GM21619 (cell line): ENCODE measurements at regions not wholly inside any gene's neighbourhood (a gene's known extent, or its start where the extent isn't known, plus 50 kb on each side); places are given as distances from the start of the nearest gene placed in this dataset.

Source experiments
- ATAC-seq: cut with Tn5 transposase; IDR thresholded peaks from one replicate; pipeline ENCODE4 v1.9.1; 2021; ENCODE audit not compliant: unreplicated experiment

DNA sequence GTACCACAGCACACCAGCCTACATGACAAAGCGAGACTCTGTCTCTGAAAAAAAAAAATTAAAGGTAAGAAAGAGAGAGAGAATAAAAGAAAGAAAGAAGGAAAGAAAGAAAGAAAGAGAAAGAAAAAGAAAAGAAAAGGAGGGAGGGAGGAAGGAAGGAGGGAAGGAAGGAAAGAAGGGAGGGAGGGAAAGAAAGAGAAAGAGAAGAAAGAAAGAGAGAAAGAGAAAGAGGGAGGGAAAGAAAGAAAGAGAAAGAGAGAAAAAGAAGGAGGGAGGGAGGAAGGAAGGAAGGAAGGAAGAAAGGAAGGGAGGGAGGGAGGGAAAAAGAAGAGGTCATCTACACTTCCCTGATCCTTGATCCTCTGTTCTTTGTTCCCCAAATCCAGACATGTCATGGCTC is 104.8 kb upstream of the GJB5 start:
- ATAC-seq = no peak

DNA sequence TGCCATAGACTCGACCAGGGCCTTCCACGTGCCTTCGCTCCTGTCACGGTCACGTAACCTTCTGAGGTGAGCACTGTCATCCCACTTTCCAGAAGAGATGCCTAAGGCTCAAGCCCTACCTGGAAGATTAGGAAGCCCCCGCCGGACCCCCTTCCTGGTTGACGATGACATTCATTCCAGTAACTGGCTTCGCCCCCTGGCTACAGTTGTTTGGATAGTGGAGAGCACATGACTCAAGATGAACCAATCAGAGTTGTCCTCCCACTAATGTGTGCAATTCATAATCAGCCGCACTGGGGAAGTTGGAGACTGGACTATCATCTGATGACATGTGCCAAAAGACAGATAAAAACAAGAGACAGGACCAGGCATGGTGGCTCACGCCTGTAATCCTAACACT is 104.0 kb upstream of the GJB5 start:
- ATAC-seq = no peak

DNA sequence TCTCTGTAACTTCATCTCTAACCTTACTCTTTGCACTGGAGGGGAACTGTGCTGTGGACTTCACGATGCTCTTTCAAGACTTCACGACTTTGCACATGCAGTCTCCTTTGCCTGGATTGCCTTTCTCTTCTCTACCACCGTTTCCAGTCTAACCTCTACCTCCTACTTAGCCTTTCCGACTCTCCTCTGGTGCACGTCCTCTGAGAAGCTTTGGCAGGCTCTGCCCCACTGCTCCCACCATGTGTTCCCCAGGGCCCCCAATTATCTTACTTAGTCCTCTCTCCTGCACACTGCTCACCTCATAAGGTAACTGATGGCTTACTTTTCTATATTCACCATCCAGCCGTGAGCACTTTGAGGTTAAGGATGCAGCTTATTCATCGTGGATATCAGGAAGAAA is 101.7 kb upstream of the GJB5 start:
- ATAC-seq = no peak

DNA sequence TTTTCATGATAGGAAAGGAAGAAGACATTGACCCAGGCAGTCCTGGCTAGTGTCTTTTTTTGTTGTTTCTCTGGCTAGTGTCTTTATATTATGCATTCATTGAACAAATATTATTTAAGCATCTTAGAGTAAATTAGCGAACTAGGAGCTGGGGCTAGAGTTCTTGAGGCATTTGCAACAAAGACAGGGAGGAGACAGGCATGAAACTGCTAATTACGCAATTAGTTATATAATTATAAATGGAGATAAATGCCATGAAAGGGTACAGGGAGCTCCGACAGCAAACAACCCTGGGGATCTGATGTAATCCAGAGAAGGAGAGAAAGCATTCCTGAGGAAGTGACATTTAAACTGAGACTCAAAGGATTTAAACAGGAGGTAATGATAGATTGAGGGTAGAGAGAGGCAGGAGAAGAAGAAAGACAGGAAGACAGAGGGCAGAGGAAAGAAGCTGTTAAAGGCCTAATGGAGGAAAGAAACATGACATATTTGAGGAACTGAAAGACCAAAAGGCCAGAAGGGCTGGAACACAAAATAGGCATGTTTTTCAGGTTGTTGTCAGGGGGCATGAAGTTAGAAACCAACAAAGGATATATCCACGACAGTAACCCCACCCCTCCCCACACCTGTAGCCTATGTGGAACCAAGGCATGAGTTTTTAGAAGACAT is 99.5 kb upstream of the GJB5 start:
- no peak for ATAC-seq

DNA sequence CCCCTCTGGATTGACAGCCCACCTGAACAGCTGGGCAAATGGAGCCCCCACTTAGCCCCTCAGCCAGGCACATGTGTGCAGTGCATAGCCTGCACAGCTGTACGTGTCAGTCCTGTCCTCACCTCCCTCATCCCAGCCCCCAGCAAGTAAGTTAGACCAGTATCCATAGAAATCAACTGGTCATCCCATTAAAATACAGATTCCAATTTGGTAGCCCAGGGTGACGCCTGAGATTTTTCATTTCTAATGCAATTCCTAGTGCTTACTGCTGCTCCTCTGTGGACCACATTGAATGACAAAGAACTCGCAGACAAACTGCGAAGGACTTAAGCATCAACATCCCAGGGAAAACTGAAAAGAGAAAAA is 99.0 kb upstream of the GJB5 start:
- no peak for ATAC-seq

DNA sequence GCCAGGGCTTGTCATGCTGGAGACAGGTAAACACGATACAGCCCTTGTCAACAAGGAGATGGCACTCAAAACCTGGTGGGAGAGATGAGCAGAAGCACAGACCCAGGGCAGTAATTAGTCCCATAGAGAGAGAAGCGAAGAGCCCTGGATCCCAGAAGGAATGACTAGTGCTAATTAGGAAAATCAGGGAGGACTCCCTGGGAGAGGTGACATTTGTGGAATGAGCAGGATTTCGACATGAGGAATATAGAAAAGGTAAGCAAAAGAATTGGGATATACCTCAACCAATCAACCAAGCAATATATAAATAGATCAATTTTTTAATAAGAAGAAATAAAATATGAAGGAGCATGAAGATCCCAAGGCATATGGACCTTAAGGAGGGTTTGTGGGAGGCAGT is 98.5 kb upstream of the GJB5 start:
- no peak for ATAC-seq

DNA sequence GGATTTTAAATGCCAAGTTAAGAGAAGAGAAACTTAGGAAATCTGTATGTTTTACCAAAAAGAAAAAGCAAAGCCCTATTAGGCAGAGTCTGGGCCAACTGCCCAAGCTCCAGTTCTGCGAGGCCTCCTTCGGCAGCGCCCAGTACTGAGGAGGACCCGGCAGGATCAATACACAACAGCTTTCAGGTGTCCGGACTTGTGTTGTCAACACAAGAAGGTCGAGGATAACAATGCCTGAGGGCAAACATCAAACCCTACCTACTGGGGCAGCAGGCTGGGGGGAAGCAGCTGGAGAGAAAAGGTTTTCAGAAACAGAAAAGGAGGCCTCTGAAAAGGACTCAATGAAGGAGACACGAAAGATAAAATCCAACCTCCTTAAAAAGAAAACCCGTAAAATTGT is 98.1 kb upstream of the GJB5 start:
- no peak for ATAC-seq

DNA sequence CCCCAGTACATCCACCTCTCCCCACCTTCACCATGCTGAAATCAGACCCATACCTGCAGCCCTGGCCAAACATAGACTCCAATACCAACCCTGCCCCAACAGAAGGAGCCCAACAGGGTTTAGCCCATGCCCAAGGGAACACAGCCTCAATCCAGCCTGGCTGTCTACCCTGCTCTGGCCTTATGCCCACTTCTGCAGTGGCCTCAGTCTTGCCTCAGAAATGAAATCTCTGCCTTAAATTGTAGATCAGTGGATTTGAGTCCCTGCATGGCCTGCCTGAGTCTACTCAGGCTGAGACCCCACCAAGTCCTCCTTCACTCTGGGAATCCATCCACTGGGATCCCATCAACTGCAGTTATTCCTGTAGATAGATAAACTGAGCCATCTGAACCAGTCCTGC is 97.6 kb upstream of the GJB5 start:
- no peak for ATAC-seq

DNA sequence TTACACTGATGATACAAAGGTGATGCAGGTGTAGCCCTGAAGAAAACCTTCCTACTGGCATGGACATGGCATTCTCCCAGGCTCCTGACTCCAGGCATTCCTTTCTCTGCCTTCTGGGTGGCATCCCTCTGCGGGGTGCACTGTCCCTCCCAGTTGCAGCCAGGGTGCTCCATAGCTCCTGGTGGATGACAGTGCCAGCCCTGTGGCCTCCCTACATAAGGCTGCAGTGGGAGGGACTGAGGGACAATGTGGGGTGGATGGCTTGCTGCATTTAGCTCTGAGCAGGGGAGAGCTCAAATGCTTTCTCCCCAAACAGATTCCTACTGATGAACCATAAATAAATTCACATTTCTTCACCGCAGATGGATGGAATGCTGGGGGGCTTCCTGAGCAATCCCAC is 97.0 kb upstream of the GJB5 start:
- ATAC-seq = no peak

DNA sequence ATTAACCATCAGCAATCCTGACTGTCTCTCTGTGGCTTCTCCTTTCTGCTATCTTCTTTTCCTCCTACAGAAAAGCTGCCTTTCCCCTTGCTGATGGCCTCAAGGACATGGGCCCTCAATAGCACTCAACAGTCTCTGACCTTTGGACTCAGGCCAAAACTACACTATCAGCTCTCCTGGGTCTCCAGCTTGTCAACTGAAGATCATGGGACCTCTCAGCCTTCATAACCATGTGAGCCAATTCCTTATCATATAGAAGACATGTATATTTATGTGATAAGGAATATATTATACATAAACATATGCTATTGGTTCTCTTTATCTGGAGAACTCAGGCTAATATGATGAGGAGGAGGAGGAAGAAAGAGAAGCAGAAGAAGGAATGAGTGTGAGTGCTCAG is 91.8 kb upstream of the GJB5 start:
- ATAC-seq = no peak

DNA sequence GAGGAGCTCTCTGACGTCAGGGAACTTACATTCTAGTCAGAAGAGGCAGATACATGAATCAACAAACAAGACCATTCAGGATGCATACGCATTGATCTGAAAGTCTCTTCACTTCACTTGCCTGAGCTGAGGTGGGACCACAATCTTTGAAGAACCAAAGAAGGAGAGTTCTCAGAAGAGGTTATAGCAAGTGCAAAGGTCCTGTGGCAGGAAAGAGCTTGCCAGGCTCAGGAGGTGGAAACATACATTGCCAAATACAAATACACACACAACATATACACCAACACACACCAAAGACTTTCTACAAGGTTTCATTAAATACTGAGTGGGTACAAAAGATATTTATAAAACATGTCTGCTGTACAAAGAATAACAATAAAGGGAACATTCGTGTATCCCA is 86.8 kb upstream of the GJB5 start:
- no peak for ATAC-seq

DNA sequence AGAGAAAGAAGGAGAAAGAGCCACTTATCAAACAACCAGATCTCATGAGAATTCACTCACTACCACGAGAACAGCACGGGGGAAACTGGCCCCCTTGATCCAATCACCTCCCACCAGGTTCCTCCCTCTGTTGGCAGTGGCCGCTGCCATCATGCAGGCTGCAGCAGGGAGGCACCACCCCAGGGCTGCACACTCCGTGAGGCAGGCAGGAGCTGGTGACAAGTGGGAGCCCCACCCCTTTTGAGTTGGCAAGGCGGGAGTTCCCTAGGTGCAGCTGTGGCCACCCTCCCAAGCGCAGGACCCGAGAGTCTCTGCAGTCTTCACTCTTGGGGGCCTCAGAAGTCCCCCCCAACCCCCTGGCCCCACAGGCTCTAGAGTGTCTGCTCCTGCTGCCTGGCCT is 83.9 kb upstream of the GJB5 start:
- ATAC-seq = no peak

DNA sequence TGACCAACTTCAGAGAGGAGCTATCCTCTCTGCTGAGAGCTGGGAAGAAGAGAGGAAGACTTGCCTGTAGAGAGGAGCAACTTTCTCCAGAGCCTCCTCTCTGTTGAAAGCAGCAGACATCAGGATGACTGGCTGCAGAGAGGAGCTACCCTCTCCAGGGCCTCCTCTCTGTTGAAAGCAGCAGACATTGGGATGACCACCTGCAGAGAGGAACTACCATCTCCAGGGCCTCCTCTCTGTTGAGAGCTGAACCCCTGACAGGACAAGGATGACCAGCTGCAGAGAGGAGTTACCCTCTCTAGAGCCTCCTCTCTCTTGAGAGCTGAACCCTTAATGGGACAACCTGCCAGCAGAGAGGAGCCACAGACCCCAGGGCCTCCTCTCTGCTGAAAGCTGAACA is 83.0 kb upstream of the GJB5 start:
- ATAC-seq = no peak

DNA sequence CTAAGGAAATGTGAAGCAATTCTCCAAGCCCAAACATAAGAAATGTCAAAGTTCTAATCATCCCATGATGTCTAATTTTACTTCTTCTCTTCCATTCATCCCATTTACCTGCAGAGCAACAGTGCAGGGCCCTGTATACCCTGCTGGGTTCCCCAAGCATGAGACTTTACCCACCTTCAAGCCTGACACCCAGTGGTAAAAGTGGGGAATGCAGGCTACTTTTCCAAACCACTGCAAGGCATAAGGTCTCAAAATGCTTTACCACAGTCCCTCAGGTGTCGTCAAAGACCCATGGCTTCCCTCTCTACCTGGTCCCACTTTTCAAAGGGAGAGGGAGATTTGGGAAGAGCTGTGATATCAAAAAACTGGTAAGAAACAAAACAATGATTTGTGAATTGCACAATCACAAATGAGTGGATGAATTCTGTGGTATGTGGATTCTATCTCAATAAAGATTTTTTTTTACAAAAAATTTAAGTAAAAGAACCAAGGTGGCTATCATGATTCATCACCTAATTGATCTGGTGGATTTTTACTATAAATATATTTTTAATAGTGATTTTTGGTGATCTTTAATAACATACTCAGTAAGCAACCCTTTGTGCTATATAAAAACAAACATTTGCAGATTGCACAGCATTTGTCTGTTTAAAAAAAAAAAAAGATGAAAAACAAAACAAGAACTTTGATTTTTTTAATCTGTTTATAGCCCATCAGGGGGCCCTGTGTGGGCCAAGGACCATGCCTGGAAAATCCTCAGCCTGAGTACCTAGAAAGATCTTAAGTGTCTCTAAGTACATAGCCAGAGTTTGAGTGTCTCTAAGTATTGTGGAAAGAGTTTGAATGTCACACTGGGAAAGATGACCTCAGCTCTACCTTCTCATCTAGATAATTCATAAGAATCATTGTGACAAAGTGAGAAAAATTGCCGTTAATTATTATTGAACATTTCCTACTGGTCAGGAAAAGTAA is 73.1 kb upstream of the GJB5 start:
- no peak for ATAC-seq

DNA sequence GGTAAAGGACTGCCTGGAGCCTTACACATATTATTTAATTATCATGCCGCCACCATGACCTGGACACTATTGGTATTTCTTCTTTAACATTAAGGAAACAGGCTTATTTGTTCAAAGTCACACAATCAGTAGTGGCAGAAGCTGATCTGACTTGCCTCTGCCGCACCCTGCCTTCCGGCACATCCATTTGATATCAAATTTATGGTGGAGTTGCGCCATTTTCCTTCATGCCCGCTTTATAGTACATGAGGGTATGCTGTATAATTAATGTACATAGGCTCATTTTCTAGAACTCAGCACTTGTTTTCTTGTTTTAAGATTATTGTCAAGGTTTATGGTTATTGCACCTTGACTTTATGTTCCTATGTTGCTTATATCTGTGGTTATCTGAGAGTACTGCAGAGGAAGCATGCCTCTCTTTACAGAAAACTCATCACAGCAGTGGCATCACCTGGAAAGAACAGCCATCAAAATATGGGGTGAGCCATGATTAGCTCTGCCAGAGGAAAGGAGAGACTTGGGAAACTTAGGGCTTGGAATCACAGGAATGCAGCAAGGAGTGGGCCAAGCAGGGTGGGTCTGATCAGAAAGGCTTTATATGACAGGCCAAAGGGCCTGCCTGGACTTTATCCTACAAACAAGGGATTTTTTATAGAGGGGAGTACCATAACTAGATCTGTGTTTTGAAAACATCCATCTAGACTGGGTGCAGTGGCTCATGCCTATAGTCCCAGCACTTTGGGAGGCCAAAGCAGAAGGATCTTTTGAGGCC is 72.2 kb upstream of the GJB5 start:
- no peak for ATAC-seq

DNA sequence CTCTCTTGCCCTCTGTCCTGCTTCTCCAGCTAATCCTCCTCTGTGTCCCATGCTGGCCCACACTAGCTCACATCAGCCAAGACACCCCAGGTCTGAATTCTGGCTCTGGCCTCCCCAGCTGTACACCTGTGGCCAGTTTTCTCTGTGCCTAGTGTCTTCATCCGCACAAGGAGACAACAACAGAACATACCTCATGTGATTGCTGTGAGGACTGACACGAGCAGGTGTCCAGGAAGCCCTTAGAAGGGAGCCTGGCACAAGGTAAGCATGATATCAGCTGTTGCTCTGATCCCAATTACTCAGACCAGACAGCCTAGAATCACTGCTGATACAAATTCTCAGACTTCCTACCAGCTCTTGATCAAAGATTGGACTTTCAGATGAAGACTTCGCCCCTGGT is 71.2 kb upstream of the GJB5 start:
- no peak for ATAC-seq

DNA sequence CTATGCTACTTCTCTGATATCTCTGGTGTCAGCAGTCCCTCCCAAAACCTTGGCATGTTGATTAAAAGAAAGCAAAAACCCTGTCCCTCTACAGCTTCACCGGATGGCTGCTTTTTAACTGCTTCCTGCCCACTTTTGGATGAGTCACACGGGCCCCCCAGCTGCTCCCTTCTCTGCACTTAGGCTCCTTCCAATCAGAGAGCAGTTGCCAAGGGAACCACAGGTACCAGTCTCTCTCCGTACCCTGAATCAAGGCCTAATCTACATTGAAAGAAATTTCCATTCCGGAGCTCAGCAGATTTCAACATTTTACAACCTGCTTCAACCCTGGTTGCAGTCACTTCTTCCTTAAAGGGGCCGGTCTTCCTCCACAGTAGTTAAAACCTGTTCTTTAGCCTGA is 70.6 kb upstream of the GJB5 start:
- no peak for ATAC-seq

DNA sequence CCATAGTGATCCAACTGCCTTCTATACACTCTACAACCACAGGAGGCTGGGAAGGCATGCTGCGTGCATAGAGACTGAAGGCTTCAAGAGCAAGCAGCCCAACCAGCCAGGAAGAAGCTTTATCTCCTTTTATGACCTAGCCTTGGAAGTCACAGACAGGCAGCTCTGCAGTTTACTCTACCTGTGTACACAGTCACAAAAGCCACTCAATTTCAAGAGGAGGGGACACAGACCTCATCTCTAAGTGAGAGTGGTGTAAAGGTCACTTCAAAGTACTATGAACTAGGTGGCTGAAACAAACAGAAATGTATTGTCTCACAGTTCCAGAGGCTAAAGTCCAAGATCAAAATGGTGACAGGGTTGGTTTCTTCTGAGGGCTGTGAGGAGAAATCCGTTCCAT is 69.6 kb upstream of the GJB5 start:
- no peak for ATAC-seq

DNA sequence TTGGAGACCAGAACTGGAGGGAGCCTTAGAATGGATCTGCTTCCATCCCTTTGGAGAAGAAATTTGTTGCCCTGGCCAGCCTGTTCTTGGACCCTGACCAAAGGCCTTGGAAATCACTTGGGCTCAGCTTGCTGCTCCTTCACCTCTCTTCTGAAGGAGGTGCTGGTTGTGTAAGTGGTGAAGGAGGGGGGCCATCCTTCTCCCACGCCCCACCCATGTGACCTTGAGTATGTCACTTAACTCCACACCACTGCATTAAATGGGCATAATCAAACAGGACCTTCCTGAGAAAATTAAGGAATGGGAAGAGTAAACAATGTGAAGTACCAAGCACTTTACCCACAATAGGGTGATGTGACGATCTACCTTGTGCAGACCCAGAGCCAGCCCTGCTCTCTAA is 68.3 kb upstream of the GJB5 start:
- no peak for ATAC-seq

DNA sequence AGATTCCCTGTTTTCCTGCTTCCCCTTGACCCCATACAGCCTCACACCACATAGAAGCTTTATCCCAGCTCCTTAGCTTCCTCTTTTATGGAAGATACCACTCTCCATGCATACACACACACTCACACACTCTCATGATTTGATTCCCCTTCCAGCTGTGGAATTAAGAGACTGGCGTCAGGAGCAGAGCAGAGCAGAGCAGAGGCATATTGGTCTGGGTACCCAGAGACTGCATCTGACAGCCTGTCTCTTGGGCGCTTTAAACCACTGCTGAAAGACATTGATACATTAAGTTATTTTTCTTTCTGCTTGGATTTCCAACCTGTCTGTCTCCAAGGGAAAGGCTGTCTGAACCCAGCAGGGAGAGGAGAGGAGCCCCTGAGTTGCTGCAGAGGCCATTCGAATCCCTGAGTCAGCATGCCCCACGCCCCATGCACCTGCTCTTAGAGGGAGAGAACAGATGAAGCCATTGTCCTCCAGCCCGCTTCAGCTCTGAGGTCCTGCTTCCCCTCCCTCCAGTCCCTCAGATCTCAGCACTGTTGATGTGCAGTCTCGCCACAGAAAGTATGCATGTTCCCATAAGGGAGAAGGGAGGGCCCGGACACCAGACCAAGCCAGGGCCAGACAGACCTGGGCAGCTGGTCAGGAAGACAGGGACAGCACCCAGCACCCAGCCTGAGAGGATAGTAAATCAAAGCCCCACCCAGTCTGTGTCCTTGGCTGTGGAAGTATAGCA is 66.7 kb upstream of the GJB5 start:
- ATAC-seq = no peak

DNA sequence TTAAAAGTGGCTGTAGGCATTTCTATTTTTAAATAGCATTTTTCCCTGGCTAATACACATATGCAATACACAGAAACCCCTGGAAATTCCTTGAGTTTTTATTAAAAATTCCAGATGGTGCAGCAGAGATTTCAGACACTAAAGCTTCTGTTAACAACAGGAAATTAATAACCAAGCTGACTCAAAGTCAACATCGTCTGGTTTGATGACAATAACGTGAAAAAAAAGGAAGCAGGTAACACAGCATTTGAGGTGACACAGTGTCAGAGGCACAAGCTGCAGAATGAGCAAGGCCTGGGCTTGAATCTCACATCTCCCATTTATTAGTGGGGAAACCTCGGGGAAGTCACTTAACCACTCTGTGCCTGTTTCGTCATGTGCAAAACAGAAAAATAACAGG is 64.6 kb upstream of the GJB5 start:
- no peak for ATAC-seq
